Liver (tissue), 3 donors: ENCODE measurements at regions not wholly inside any gene's neighbourhood (a gene's known extent, or its start where the extent isn't known, plus 50 kb on each side); places are given as distances from the start of the nearest gene placed in this dataset.

Experiments
- ATF3 ChIP-seq: IDR thresholded peaks from 2 replicates; pipeline ENCODE4 v1.6.1; 2016; ENCODE audit warnings: antibody characterized with exemption
- CTCF ChIP-seq: fragments of 150-350 bp; IDR thresholded peaks from 2 replicates; pipeline ENCODE4 v1.5.1; 2017; ENCODE audit warnings: improper control_type of control experiment, low read depth, low read length; ENCODE audit not compliant: missing input control
- EGR1 ChIP-seq, 2 donors: IDR thresholded peaks; 2 replicates each; pipeline ENCODE4 v1.6.1; 2016 to 2018; ENCODE audit warnings: antibody characterized with exemption in 2 of 2, low read depth in 2 of 2
- GABPA ChIP-seq, 2 donors: IDR thresholded peaks in 1 of 2; conservative IDR thresholded peaks in 1 of 2; 2 replicates each; pipeline ENCODE4 v1.6.1; 2016; ENCODE audit warnings: antibody characterized with exemption in 2 of 2, mild to moderate bottlenecking in 1 of 2, moderate library complexity in 1 of 2
- HNF4G ChIP-seq: IDR thresholded peaks from 2 replicates; pipeline ENCODE4 v1.6.1; 2016; ENCODE audit warnings: antibody characterized with exemption
- JUND ChIP-seq, 2 donors: IDR thresholded peaks; 2 replicates each; pipeline ENCODE4 v1.6.1; 2016; ENCODE audit warnings: antibody characterized with exemption in 2 of 2
- MAX ChIP-seq: IDR thresholded peaks from 2 replicates; pipeline ENCODE4 v1.6.1; 2016; ENCODE audit warnings: antibody characterized with exemption
- RAD21 ChIP-seq, 2 donors: IDR thresholded peaks; 2 replicates each; pipeline ENCODE4 v1.6.1; 2016; ENCODE audit warnings: antibody characterized with exemption in 2 of 2, mild to moderate bottlenecking in 2 of 2
- REST ChIP-seq: IDR thresholded peaks from 2 replicates; pipeline ENCODE4 v1.6.1; 2016; ENCODE audit warnings: antibody characterized with exemption, mild to moderate bottlenecking
- SP1 ChIP-seq: IDR thresholded peaks from 2 replicates; pipeline ENCODE4 v1.6.1; 2018; ENCODE audit warnings: antibody characterized with exemption, mild to moderate bottlenecking
- TAF1 ChIP-seq: conservative IDR thresholded peaks from 2 replicates; pipeline ENCODE4 v1.6.1; 2016; ENCODE audit warnings: antibody characterized with exemption, mild to moderate bottlenecking
- YY1 ChIP-seq: IDR thresholded peaks from 2 replicates; pipeline ENCODE4 v1.6.1; 2016; ENCODE audit warnings: antibody characterized with exemption, mild to moderate bottlenecking
- ZBTB33 ChIP-seq: IDR thresholded peaks from 2 replicates; pipeline ENCODE4 v1.6.1; 2016; ENCODE audit warnings: antibody characterized with exemption
- donor health status: healthy.
- donor health status: healthy.

- TF ChIP-seq MAX: no peak
- TF ChIP-seq CTCF: no peak
- no peak for TF ChIP-seq TAF1
- no peak for TF ChIP-seq RAD21 (IDR thresholded peaks at IDR 0.05)
- no peak for TF ChIP-seq REST
- TF ChIP-seq EGR1 (IDR thresholded peaks at IDR 0.05; ENCODE audit: low read depth in 2 of 2): no peak
- TF ChIP-seq YY1: no peak
- TF ChIP-seq SP1: no peak
- no peak for TF ChIP-seq GABPA (IDR thresholded peaks at IDR 0.05 in 1 of 2, conservative IDR thresholded peaks at IDR 0.05 in 1 of 2)
- TF ChIP-seq HNF4G: no peak
- TF ChIP-seq JUND (IDR thresholded peaks at IDR 0.05): no peak
- no peak for TF ChIP-seq ZBTB33
- TF ChIP-seq ATF3: no peak
Measured at GRCh38 chrY:8479141-8479540, 858.1 kb upstream of the TSPY4 start.
